IMR-90 (cell line): ENCODE measurements at regions not wholly inside any gene's neighbourhood (a gene's known extent, or its start where the extent isn't known, plus 50 kb on each side); places are given as distances from the start of the nearest gene placed in this dataset.

Experiments used
- ATAC-seq: fragments of 200-7000 bp; cut with Tn5 transposase; 2 replicates; pipeline ENCODE4 v1.9.1; 2020; ENCODE audit warnings: low read depth, mild to moderate bottlenecking, moderate library complexity
- BruUV-seq: library from RNA; stranded (reverse); fragments of 400-500 nt; replicated peaks from 2 replicates; lab custom pipeline; 2021; lab: Mats Ljungman, UMichigan
- CTCF ChIA-PET: fragments of 300-600 bp; formaldehyde crosslinking; extraction: SDS; loops from one replicate; lab custom pipeline; 2021; ENCODE audit warnings: antibody characterized with exemption; lab: Yijun Ruan, JAX
- POLR2A ChIA-PET: fragments of 300-600 bp; sonication (Branson Sonifier 250); formaldehyde crosslinking; loops from one replicate; lab custom pipeline; 2022; ENCODE audit warnings: antibody characterized with exemption; ENCODE audit not compliant: unreplicated experiment; lab: Charles Lee
- DNase-seq: peaks from one replicate; pipeline ENCODE4 v3.0.0; 2013
- H2AFZ ChIP-seq: replicated peaks from 2 replicates; pipeline ENCODE3; 2013; ENCODE audit warnings: low read length, mild to moderate bottlenecking; ENCODE audit not compliant: poor library complexity
- H2AK5ac ChIP-seq: 2 replicates; pipeline ENCODE4 v1.6.1; 2013; ENCODE audit warnings: low read depth, low read length, inconsistent platforms
- H2AK9ac ChIP-seq: replicated peaks from 2 replicates; pipeline ENCODE3; 2013; ENCODE audit warnings: mild to moderate bottlenecking, low read depth, low read length, moderate library complexity; ENCODE audit not compliant: poor library complexity
- H2BK120ac ChIP-seq: 2 replicates; pipeline ENCODE4 v1.6.1; 2013; ENCODE audit warnings: low read depth, low read length, inconsistent platforms
- H2BK15ac ChIP-seq: 3 replicates; pipeline ENCODE4 v1.6.1; 2013; ENCODE audit warnings: low read depth, low read length, inconsistent platforms
- H2BK20ac ChIP-seq: 2 replicates; pipeline ENCODE4 v1.6.1; 2013; ENCODE audit warnings: low read depth, mild to moderate bottlenecking, inconsistent platforms, low read length, moderate library complexity
- H2BK5ac ChIP-seq: 2 replicates; pipeline ENCODE4 v1.6.1; 2013; ENCODE audit warnings: mild to moderate bottlenecking, low read depth, low read length, inconsistent platforms; ENCODE audit not compliant: poor library complexity, severe bottlenecking
- H3K14ac ChIP-seq: replicated peaks from 2 replicates; pipeline ENCODE4 v1.6.1; 2013; ENCODE audit warnings: low read depth, low read length, inconsistent platforms
- H3K18ac ChIP-seq: 2 replicates; pipeline ENCODE4 v1.6.1; 2013; ENCODE audit warnings: low read depth, low read length, control low read depth
- H3K23ac ChIP-seq: 2 replicates; pipeline ENCODE4 v1.6.1; 2013; ENCODE audit warnings: low read depth, low read length, inconsistent platforms
- H3K27ac ChIP-seq: 2 replicates; pipeline ENCODE4 v1.5.1; 2013; ENCODE audit warnings: mild to moderate bottlenecking, control low read depth, low read length; ENCODE audit not compliant: insufficient read depth
- H3K27me3 ChIP-seq: 2 replicates; pipeline ENCODE4 v1.6.1; 2013; ENCODE audit warnings: low read length; ENCODE audit not compliant: control insufficient read depth, insufficient read depth
- H3K36me3 ChIP-seq: 2 replicates; pipeline ENCODE4 v1.6.1; 2013; ENCODE audit warnings: low read length, mixed read lengths; ENCODE audit not compliant: control insufficient read depth, insufficient read depth
- H3K4ac ChIP-seq: 2 replicates; pipeline ENCODE4 v1.6.1; 2013; ENCODE audit warnings: low read depth, low read length, inconsistent platforms
- H3K4me1 ChIP-seq: 2 replicates; pipeline ENCODE4 v1.6.1; 2013; ENCODE audit warnings: low read length, mixed read lengths; ENCODE audit not compliant: control insufficient read depth, insufficient read depth
- H3K4me2 ChIP-seq: 2 replicates; pipeline ENCODE4 v1.6.1; 2013; ENCODE audit warnings: low read depth, mild to moderate bottlenecking, control low read depth, low read length, moderate library complexity
- H3K4me3 ChIP-seq: 2 replicates; pipeline ENCODE4 v1.5.1; 2013; ENCODE audit warnings: low read depth, mild to moderate bottlenecking, control low read depth, low read length, moderate library complexity; ENCODE audit not compliant: insufficient read depth
- H3K56ac ChIP-seq: 2 replicates; pipeline ENCODE4 v1.6.1; 2013; ENCODE audit warnings: low read length, inconsistent platforms; ENCODE audit not compliant: insufficient read depth; ENCODE audit errors: extremely low read depth
- H3K79me1 ChIP-seq, 2 experiments: 2 replicates each; pipeline ENCODE4 v1.6.1; 2013; ENCODE audit warnings: low read length in 2 of 2, inconsistent platforms in 1 of 2, low read depth in 1 of 2
- H3K9ac ChIP-seq: 2 replicates; pipeline ENCODE4 v1.6.1; 2013; ENCODE audit warnings: low read depth, low read length, control low read depth
- H3K9me1 ChIP-seq: 2 replicates; pipeline ENCODE4 v1.6.1; 2013; ENCODE audit warnings: low read length, inconsistent platforms; ENCODE audit not compliant: insufficient read depth
- H3K9me3 ChIP-seq: 2 replicates; pipeline ENCODE4 v1.6.1; 2013; ENCODE audit warnings: low read length; ENCODE audit not compliant: control insufficient read depth, insufficient read depth
- H4K20me1 ChIP-seq: 2 replicates; pipeline ENCODE4 v1.6.1; 2013; ENCODE audit warnings: low read length, inconsistent platforms; ENCODE audit not compliant: insufficient read depth
- H4K5ac ChIP-seq: 2 replicates; pipeline ENCODE4 v1.6.1; 2013; ENCODE audit warnings: mild to moderate bottlenecking, low read depth, low read length, control low read depth
- H4K8ac ChIP-seq, 2 experiments: 2 replicates each; pipeline ENCODE4 v1.6.1; 2013; ENCODE audit warnings: low read depth in 2 of 2, low read length in 2 of 2, control low read depth in 1 of 2, inconsistent platforms in 1 of 2
- H4K91ac ChIP-seq: 2 replicates; pipeline ENCODE4 v1.6.1; 2013; ENCODE audit warnings: low read depth, low read length, inconsistent platforms; ENCODE audit not compliant: insufficient read depth
- BHLHE40 ChIP-seq: fragments of 150-350 bp; IDR thresholded peaks from 2 replicates; pipeline ENCODE4 v1.6.1; 2016; ENCODE audit warnings: mild to moderate bottlenecking, low read depth, low read length
- CEBPB ChIP-seq: IDR thresholded peaks from 2 replicates; pipeline ENCODE4 v1.6.1; 2012; ENCODE audit warnings: low read depth, low read length, improper control_type of control experiment
- FOS ChIP-seq: fragments of 150-350 bp; IDR thresholded peaks from 2 replicates; pipeline ENCODE4 v1.6.1; 2016; ENCODE audit warnings: low read depth, low read length
- MAFK ChIP-seq: IDR thresholded peaks from 2 replicates; pipeline ENCODE4 v1.6.1; 2012; ENCODE audit warnings: low read depth, low read length, improper control_type of control experiment
- MAZ ChIP-seq: IDR thresholded peaks from 2 replicates; pipeline ENCODE4 v1.6.1; 2012; ENCODE audit warnings: low read depth, mild to moderate bottlenecking, low read length, improper control_type of control experiment, moderate library complexity, borderline replicate concordance
- MXI1 ChIP-seq: IDR thresholded peaks from 2 replicates; pipeline ENCODE4 v1.6.1; 2012; ENCODE audit warnings: low read depth, mild to moderate bottlenecking, low read length, moderate library complexity, borderline replicate concordance
- NFE2L2 ChIP-seq: fragments of 150-350 bp; IDR thresholded peaks from 2 replicates; pipeline ENCODE4 v1.6.1; 2016; ENCODE audit warnings: low read depth, mild to moderate bottlenecking, low read length
- RAD21 ChIP-seq: IDR thresholded peaks from 2 replicates; pipeline ENCODE4 v1.6.1; 2012; ENCODE audit warnings: low read length, improper control_type of control experiment
- RCOR1 ChIP-seq: IDR thresholded peaks from 2 replicates; pipeline ENCODE4 v1.6.1; 2012; ENCODE audit warnings: mild to moderate bottlenecking, low read length, improper control_type of control experiment; ENCODE audit not compliant: insufficient replicate concordance
- RFX5 ChIP-seq: IDR thresholded peaks from 2 replicates; pipeline ENCODE4 v1.8.0; 2012; ENCODE audit warnings: low read depth, mild to moderate bottlenecking, low read length, moderate library complexity
- SMC3 ChIP-seq: fragments of 150-350 bp; IDR thresholded peaks from 2 replicates; pipeline ENCODE4 v1.6.1; 2016; ENCODE audit warnings: low read depth, mild to moderate bottlenecking, antibody characterized with exemption, low read length, moderate library complexity
- WGBS, 2 experiments: methylation state at CpG; one replicate each; pipeline versions ENCODE4 v1.1.5 to v1.1.7; 2013; ENCODE audit warnings: missing lambda C conversion rate in 2 of 2; ENCODE audit not compliant: insufficient read length in 1 of 2; ENCODE audit errors: extremely low coverage in 2 of 2; 5-methylcytosine and 5-hydroxymethylcytosine counted together
- dilution Hi-C: fragments of 300-500 bp; cut with HindIII; formaldehyde crosslinking; loops from one replicate; pipeline ENCODE4 v1.14.3; 2018; ENCODE audit warnings: low sequenced_read_pairs; ENCODE audit not compliant: unreplicated experiment
- in situ Hi-C: fragments of 300-500 bp; cut with MboI; formaldehyde crosslinking; loops from 3 replicates; pipeline ENCODE4 v1.14.3; 2019; ENCODE audit warnings: low sequenced_read_pairs, inconsistent platforms, mixed read lengths
- intact Hi-C: fragments of 100-400 bp; cut with micrococcal nuclease; formaldehyde crosslinking; loops from 2 replicates; pipeline ENCODE4 v1.10.0; 2022
- TF ChIP-seq, protein P1 (sequence below): conservative IDR thresholded peaks from 2 replicates; pipeline ENCODE4 v1.5.1; 2012; ENCODE audit warnings: mild to moderate bottlenecking, low read depth, low read length, improper control_type of control experiment
- TF ChIP-seq, protein P2 (sequence below): fragments of 150-350 bp; IDR thresholded peaks from 2 replicates; pipeline ENCODE4 v1.6.1; 2017; ENCODE audit warnings: mild to moderate bottlenecking, antibody characterized with exemption, low read length, low read depth
- TF ChIP-seq, protein P3 (sequence below): fragments of 150-350 bp; IDR thresholded peaks from 2 replicates; pipeline ENCODE4 v1.6.1; 2016; ENCODE audit warnings: low read depth, mild to moderate bottlenecking, low read length, moderate library complexity, borderline replicate concordance

DNA sequence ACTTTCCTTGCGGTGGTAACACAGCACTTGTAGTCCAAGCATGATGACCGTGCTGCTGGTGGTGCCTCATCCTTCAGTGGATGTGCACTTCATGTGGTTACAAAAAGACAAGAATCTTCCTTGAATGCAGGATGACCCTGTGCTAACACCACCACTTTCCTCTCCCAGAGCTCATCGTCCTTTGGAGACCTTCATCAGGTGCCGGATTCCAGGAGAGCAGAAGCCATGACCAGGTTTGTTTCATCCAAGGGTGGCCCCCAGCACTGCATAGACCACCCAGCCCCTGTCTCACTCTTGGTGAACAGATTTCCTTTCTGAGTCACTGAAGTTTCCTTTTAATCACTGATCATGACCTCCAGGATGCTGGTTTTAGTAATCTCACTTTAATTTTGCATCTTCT is 101.2 kb upstream of the SYNDIG1 start:
- no peak overlapping the region for H2BK120ac ChIP-seq
- no peak overlapping the region for H3K27ac ChIP-seq
- ChIA-PET POLR2A (no interaction called here), CTCF (interaction anchor here (0.6 kb wide), 1 partner anchor 25 kb away, joined by 3 read pairs; no protein-coding TSS in a partner anchor)
- dilution Hi-C loops (no loop called here), in situ Hi-C loops (no loop called here), intact Hi-C loops (no loop called here)
- no peak overlapping the region for H3K4me3 ChIP-seq
- H3K23ac ChIP-seq: no peak overlapping the region
- H2BK5ac ChIP-seq: no peak overlapping the region
- TF ChIP-seq RFX5: no peak
- no peak for TF ChIP-seq CEBPB
- TF ChIP-seq MAFK: no peak
- no peak for TF ChIP-seq SMC3
- TF ChIP-seq FOS: no peak
- TF ChIP-seq BHLHE40: no peak
- no peak for TF ChIP-seq MAZ
- TF ChIP-seq, protein P1, sequence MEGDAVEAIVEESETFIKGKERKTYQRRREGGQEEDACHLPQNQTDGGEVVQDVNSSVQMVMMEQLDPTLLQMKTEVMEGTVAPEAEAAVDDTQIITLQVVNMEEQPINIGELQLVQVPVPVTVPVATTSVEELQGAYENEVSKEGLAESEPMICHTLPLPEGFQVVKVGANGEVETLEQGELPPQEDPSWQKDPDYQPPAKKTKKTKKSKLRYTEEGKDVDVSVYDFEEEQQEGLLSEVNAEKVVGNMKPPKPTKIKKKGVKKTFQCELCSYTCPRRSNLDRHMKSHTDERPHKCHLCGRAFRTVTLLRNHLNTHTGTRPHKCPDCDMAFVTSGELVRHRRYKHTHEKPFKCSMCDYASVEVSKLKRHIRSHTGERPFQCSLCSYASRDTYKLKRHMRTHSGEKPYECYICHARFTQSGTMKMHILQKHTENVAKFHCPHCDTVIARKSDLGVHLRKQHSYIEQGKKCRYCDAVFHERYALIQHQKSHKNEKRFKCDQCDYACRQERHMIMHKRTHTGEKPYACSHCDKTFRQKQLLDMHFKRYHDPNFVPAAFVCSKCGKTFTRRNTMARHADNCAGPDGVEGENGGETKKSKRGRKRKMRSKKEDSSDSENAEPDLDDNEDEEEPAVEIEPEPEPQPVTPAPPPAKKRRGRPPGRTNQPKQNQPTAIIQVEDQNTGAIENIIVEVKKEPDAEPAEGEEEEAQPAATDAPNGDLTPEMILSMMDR: no peak
- no peak for TF ChIP-seq NFE2L2
- no peak for TF ChIP-seq RAD21
- no peak for TF ChIP-seq RCOR1
- no peak for TF ChIP-seq MXI1
- TF ChIP-seq, protein P2, sequence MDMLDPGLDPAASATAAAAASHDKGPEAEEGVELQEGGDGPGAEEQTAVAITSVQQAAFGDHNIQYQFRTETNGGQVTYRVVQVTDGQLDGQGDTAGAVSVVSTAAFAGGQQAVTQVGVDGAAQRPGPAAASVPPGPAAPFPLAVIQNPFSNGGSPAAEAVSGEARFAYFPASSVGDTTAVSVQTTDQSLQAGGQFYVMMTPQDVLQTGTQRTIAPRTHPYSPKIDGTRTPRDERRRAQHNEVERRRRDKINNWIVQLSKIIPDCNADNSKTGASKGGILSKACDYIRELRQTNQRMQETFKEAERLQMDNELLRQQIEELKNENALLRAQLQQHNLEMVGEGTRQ: no peak
- TF ChIP-seq, protein P3, sequence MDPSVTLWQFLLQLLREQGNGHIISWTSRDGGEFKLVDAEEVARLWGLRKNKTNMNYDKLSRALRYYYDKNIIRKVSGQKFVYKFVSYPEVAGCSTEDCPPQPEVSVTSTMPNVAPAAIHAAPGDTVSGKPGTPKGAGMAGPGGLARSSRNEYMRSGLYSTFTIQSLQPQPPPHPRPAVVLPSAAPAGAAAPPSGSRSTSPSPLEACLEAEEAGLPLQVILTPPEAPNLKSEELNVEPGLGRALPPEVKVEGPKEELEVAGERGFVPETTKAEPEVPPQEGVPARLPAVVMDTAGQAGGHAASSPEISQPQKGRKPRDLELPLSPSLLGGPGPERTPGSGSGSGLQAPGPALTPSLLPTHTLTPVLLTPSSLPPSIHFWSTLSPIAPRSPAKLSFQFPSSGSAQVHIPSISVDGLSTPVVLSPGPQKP: no peak
- no peak overlapping the region for H2AK5ac ChIP-seq
- ATAC-seq (no peak), DNase-seq (no peak)
- BruUV-seq: no TSS peak
- no peak overlapping the region for H3K4me2 ChIP-seq
- H3K79me1 ChIP-seq: no peaks in the 10 kb centered on the region
- H4K5ac ChIP-seq: no peak overlapping the region
- H3K36me3 ChIP-seq: no peaks in the 10 kb centered on the region
- no peak overlapping the region for H3K4ac ChIP-seq
- no peaks in the 10 kb centered on the region for H3K9me1 ChIP-seq
- H3K14ac ChIP-seq: no peak overlapping the region
- no peaks in the 10 kb centered on the region for H3K4me1 ChIP-seq
- no peaks in the 10 kb centered on the region for H3K27me3 ChIP-seq
- H2BK15ac ChIP-seq: no peak overlapping the region
- no peak overlapping the region for H2AK9ac ChIP-seq
- H3K18ac ChIP-seq: no peak overlapping the region
- no peaks in the 10 kb centered on the region for H3K9me3 ChIP-seq
- H2BK20ac ChIP-seq: no peak overlapping the region
- no peak overlapping the region for H3K56ac ChIP-seq
- WGBS, 2 experiments: 67% methylated on average over 1 of the region's 4 CpGs; no CpG with 5 or more reads in 1 of the 2 experiments
- H2AFZ ChIP-seq: peak overlapping the region; percentile 45
- H4K20me1 ChIP-seq: no peaks in the 10 kb centered on the region
- no peak overlapping the region for H4K91ac ChIP-seq
- no peak overlapping the region for H3K9ac ChIP-seq
- no peak overlapping the region for H4K8ac ChIP-seq
